Esophagus (tissue), 2 donors: ENCODE measurements at regions not wholly inside any gene's neighbourhood (a gene's known extent, or its start where the extent isn't known, plus 50 kb on each side); places are given as distances from the start of the nearest gene placed in this dataset.

Experiments used
- H3K27ac ChIP-seq, 2 donors: one replicate each; pipeline ENCODE4 v1.5.1; 2013; ENCODE audit warnings: low read depth in 2 of 2, mild to moderate bottlenecking in 2 of 2, inconsistent platforms in 1 of 2, low read length in 1 of 2, moderate library complexity in 1 of 2
- H3K27me3 ChIP-seq, 2 donors: one replicate each; pipeline ENCODE4 v1.6.1; 2013; ENCODE audit warnings: low read length in 2 of 2, control low read depth in 1 of 2, mild to moderate bottlenecking in 1 of 2; ENCODE audit not compliant: insufficient read depth in 2 of 2, control insufficient read depth in 1 of 2
- H3K36me3 ChIP-seq, 2 donors: one replicate each; pipeline ENCODE4 v1.6.1; 2013; ENCODE audit warnings: low read length in 1 of 2; ENCODE audit not compliant: control insufficient read depth in 2 of 2, insufficient read depth in 2 of 2
- H3K4me1 ChIP-seq, 2 donors: one replicate each; pipeline ENCODE4 v1.6.1; 2013; ENCODE audit warnings: low read length in 1 of 2; ENCODE audit not compliant: control insufficient read depth in 2 of 2, insufficient read depth in 2 of 2
- H3K4me3 ChIP-seq, 2 donors: one replicate each; pipeline ENCODE4 v1.5.1; 2013; ENCODE audit warnings: low read length in 2 of 2, mild to moderate bottlenecking in 2 of 2, low read depth in 1 of 2, moderate library complexity in 1 of 2
- H3K9me3 ChIP-seq, 2 donors: one replicate each; pipeline ENCODE4 v1.6.1; 2013; ENCODE audit warnings: mild to moderate bottlenecking in 2 of 2, low read depth in 1 of 2, low read length in 1 of 2, moderate library complexity in 1 of 2; ENCODE audit not compliant: control insufficient read depth in 2 of 2, insufficient read depth in 1 of 2
- WGBS, 2 donors: extraction: QIAGEN DNeasy Blood & Tissue Kit; methylation state at CpG; one replicate each; pipeline ENCODE4 v1.1.7; 2013; 5-methylcytosine and 5-hydroxymethylcytosine counted together
- donor health status: healthy with polysubstance abuse.
- donor health status: Bipolar disorder and iron deficiency.

- Histone ChIP-seq H3K27me3 (no peaks in the 10 kb centered on the region), H3K4me3 (no peak overlapping the region)
- WGBS, 2 donors: 56 to 62% methylated on average over 1 of the region's 1 CpG
These were observed 100.7 kb upstream of the LMCD1 start for GRCh38 chr3:8400911-8401310.

DNA sequence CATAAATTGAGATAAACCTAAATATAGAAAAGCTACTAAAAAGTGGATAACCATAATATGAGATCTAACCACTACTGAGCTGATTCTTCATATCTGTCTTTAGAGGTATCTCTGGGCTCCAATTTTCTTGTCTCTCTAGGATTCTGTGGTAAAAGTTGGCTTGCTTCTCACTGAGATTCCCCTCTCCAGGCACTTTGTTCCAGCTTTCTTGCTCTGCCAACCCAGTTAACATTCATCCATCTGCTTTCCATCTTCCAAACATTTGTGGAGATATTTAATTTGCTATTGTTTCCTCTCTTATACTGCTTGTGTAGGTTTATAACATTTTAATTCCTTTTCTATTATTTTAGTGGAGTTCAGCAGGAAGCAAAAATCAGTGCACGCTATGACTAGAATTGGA, 97.6 kb upstream of the LMCD1 start:
- H3K27me3 ChIP-seq: no peaks in the 10 kb centered on the region
- H3K4me3 ChIP-seq: no peak overlapping the region
- H3K4me1 ChIP-seq: no peaks in the 10 kb centered on the region
- WGBS, 2 donors: 86 to 88% methylated on average over 1 of the region's 1 CpG
- no peaks in the 10 kb centered on the region for H3K36me3 ChIP-seq
- H3K27ac ChIP-seq: no peak overlapping the region
- peaks cover 0 to 2% of the 10 kb centered on the region in 2 donors for H3K9me3 ChIP-seq

More at GRCh38 chr3:8400911-8401310, 100.7 kb upstream of the LMCD1 start:
- no peaks in the 10 kb centered on the region for H3K36me3 ChIP-seq
- peaks cover 0 to 2% of the 10 kb centered on the region in 2 donors for H3K9me3 ChIP-seq
- H3K27ac ChIP-seq: no peak overlapping the region
- H3K4me1 ChIP-seq: no peaks in the 10 kb centered on the region

- H3K9me3 ChIP-seq: peaks cover 0 to 2% of the 10 kb centered on the region in 2 donors
- 93 to 100% methylated on average over 2 of the region's 2 CpGs for WGBS, 2 donors
- no peaks in the 10 kb centered on the region for H3K27me3 ChIP-seq
- H3K36me3 ChIP-seq: no peaks in the 10 kb centered on the region
- H3K4me1 ChIP-seq: peaks cover 0 to under 1% of the 10 kb centered on the region in 2 donors
- H3K27ac ChIP-seq: no peak overlapping the region
- no peak overlapping the region for H3K4me3 ChIP-seq
These were observed 96.5 kb upstream of the LMCD1 start for GRCh38 chr3:8405144-8405543.

- no peak overlapping the region for H3K4me3 ChIP-seq
- peaks cover 0 to 2% of the 10 kb centered on the region in 2 donors for H3K4me1 ChIP-seq
- H3K36me3 ChIP-seq: no peaks in the 10 kb centered on the region
- H3K27me3 ChIP-seq: no peaks in the 10 kb centered on the region
- 64 to 82% methylated on average over 1 of the region's 1 CpG for WGBS, 2 donors
- H3K9me3 ChIP-seq: peaks cover 0 to 2% of the 10 kb centered on the region in 2 donors
- no peak overlapping the region for H3K27ac ChIP-seq
These were observed 95.1 kb upstream of the LMCD1 start for GRCh38 chr3:8406479-8406878.

DNA sequence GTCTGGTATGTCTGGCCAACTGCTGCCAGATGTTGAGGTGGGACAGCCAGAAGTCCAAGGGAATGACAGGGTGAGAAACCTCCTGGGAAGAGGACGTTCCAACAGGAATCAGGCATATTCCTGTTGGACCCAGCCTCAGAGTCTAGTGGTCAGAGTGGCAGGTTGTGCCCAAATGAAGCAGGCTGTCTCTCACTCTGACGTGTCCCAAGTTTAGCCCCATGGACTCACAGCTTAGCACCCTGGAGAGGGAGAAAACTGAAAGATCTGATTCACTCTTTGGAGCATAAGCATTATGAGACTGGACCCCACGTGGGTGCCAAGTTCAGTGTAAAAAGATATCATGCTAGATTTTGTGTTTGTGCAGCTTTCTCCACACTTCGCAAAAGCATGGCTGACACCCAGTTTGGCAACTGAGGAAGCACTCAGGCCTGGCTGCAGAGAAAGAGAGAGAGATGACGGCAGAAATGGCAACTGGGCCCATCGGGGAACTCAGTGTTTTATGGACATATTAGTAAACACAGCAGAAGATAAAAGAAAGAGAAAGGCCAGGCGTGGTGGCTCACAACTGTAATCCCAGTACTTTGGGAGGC, 88.2 kb upstream of the LMCD1 start:
- Histone ChIP-seq H3K36me3 (no peaks in the 10 kb centered on the region), H3K27me3 (no peaks in the 10 kb centered on the region), H3K9me3 (no peaks in the 10 kb centered on the region), H3K27ac (no peak overlapping the region), H3K4me1 (peaks cover 0 to 2% of the 10 kb centered on the region in 2 donors), H3K4me3 (no peak overlapping the region)
- WGBS, 2 donors: 72 to 73% methylated on average over 7 of the region's 7 CpGs

DNA sequence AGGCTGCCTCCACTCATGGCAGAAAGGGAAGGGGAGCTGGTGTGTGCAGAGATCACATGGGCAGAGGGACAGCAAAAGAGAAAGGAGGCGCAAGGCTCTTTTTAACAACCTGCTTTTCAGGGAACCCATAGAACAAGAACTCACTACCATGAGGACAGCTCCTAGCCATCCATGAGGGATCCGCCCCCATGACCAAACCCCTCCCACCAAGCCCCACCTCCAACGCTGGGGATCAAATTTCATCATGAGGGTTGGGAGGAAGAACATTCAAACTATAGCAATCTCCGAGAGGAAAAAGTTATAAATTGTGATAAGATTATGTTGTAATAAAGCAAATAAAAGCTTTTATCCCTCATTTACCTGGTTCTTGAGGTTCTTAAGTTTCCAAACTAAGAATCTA, 84.7 kb upstream of the LMCD1 start:
- no peak overlapping the region for H3K4me3 ChIP-seq
- H3K4me1 ChIP-seq: no peaks in the 10 kb centered on the region
- no peaks in the 10 kb centered on the region for H3K27me3 ChIP-seq
- H3K9me3 ChIP-seq: no peaks in the 10 kb centered on the region
- H3K27ac ChIP-seq: no peak overlapping the region
- H3K36me3 ChIP-seq: no peaks in the 10 kb centered on the region
- WGBS, 2 donors: 62 to 64% methylated on average over 4 of the region's 4 CpGs

- WGBS, 2 donors: 83 to 90% methylated on average over 2 of the region's 2 CpGs
- no peaks in the 10 kb centered on the region for H3K36me3 ChIP-seq
These were observed 81.0 kb upstream of the LMCD1 start for GRCh38 chr3:8420612-8421011.

GRCh38 chr3:8421267-8421666, 80.4 kb upstream of the LMCD1 start:
- Histone ChIP-seq H3K9me3 (peaks cover 0 to 6% of the 10 kb centered on the region in 2 donors), H3K27me3 (no peaks in the 10 kb centered on the region), H3K4me3 (no peak overlapping the region), H3K27ac (no peak overlapping the region), H3K36me3 (no peaks in the 10 kb centered on the region), H3K4me1 (no peaks in the 10 kb centered on the region)
- 84% methylated on average over 3 of the region's 3 CpGs for WGBS, 2 donors

More at GRCh38 chr3:8420612-8421011, 81.0 kb upstream of the LMCD1 start:
- Histone ChIP-seq H3K27ac (no peak overlapping the region), H3K27me3 (no peaks in the 10 kb centered on the region), H3K4me3 (no peak overlapping the region), H3K9me3 (peaks cover 0 to 6% of the 10 kb centered on the region in 2 donors), H3K4me1 (no peaks in the 10 kb centered on the region)

- Histone ChIP-seq H3K36me3 (no peaks in the 10 kb centered on the region), H3K27ac (no peak overlapping the region), H3K27me3 (no peaks in the 10 kb centered on the region), H3K4me1 (no peaks in the 10 kb centered on the region), H3K4me3 (no peak overlapping the region), H3K9me3 (peaks cover 0 to 6% of the 10 kb centered on the region in 2 donors)
- WGBS, 2 donors: 77 to 83% methylated on average over 4 of the region's 4 CpGs
These were observed 79.9 kb upstream of the LMCD1 start for GRCh38 chr3:8421711-8422110.

GRCh38 chr3:8423307-8423706, 78.3 kb upstream of the LMCD1 start:
- peaks cover 0 to 6% of the 10 kb centered on the region in 2 donors for H3K9me3 ChIP-seq
- H3K36me3 ChIP-seq: no peaks in the 10 kb centered on the region
- H3K27me3 ChIP-seq: no peaks in the 10 kb centered on the region
- no peaks in the 10 kb centered on the region for H3K4me1 ChIP-seq
- no peak overlapping the region for H3K4me3 ChIP-seq
- H3K27ac ChIP-seq: no peak overlapping the region
- WGBS, 2 donors: 43 to 51% methylated on average over 2 of the region's 2 CpGs
